Smooth muscle cell (in vitro differentiated cells): ENCODE measurements at regions not wholly inside any gene's neighbourhood (a gene's known extent, or its start where the extent isn't known, plus 50 kb on each side); places are given as distances from the start of the nearest gene placed in this dataset.
"Not testable (repeated sequence)": the region's sequence is repeated elsewhere in the genome, so short reads cannot be mapped to it uniquely, and the experiment has no call there.

Source experiments
- DNase-seq: peaks from one replicate; lab custom pipeline; 2025; ENCODE audit not compliant: unreplicated experiment; lab: John Stamatoyannopoulos, UW
- H2AFZ ChIP-seq: fragments of 200-600 bp; sonication (generic); 2 replicates; pipeline ENCODE4 v1.6.0; 2016; ENCODE audit warnings: antibody characterized with exemption, low read depth, mild to moderate bottlenecking
- H3F3A ChIP-seq: fragments of 200-600 bp; sonication (generic); 2 replicates; pipeline ENCODE4 v1.6.0; 2017; ENCODE audit warnings: antibody characterized with exemption, low read depth
- H3K27ac ChIP-seq: fragments of 200-600 bp; sonication (generic); 2 replicates; pipeline ENCODE4 v1.5.1; 2016; ENCODE audit warnings: low read depth, mild to moderate bottlenecking
- H3K27me3 ChIP-seq: fragments of 200-600 bp; sonication (generic); 2 replicates; pipeline ENCODE4 v1.6.1; 2016; ENCODE audit warnings: low read depth, mild to moderate bottlenecking
- H3K36me3 ChIP-seq: fragments of 200-600 bp; sonication (generic); 2 replicates; pipeline ENCODE4 v1.5.1; 2016; ENCODE audit warnings: low read depth
- H3K4me1 ChIP-seq: fragments of 200-600 bp; sonication (generic); 2 replicates; pipeline ENCODE4 v1.5.1; 2016; ENCODE audit warnings: low read depth
- H3K4me2 ChIP-seq: fragments of 200-600 bp; sonication (generic); 2 replicates; pipeline ENCODE4 v1.6.0; 2016; ENCODE audit warnings: mild to moderate bottlenecking
- H3K4me3 ChIP-seq: fragments of 200-600 bp; sonication (generic); 2 replicates; pipeline ENCODE4 v1.5.1; 2016; ENCODE audit warnings: mild to moderate bottlenecking
- H3K79me2 ChIP-seq: fragments of 200-600 bp; sonication (generic); 2 replicates; pipeline ENCODE4 v1.6.0; 2016; ENCODE audit warnings: low read depth, mild to moderate bottlenecking
- H3K9ac ChIP-seq: fragments of 200-600 bp; sonication (generic); 2 replicates; pipeline ENCODE4 v1.6.0; 2016; ENCODE audit warnings: low read depth
- H3K9me3 ChIP-seq: fragments of 200-600 bp; sonication (generic); replicated peaks from 2 replicates; pipeline ENCODE4 v1.5.1; 2016; ENCODE audit warnings: low read depth
- H4K20me1 ChIP-seq: fragments of 200-600 bp; sonication (generic); 2 replicates; pipeline ENCODE4 v1.6.0; 2016; ENCODE audit warnings: low read depth
- WGBS: methylation state at CpG from one replicate; pipeline ENCODE4 v1.1.7; 2016; ENCODE audit warnings: low lambda C conversion rate; 5-methylcytosine and 5-hydroxymethylcytosine counted together
- TF ChIP-seq, protein P1 (sequence below): fragments of 200-600 bp; sonication (generic); IDR thresholded peaks from 2 replicates; pipeline ENCODE4 v1.5.1; 2017; ENCODE audit warnings: borderline replicate concordance, mild to moderate bottlenecking, antibody characterized with exemption; ENCODE audit not compliant: insufficient read depth, poor library complexity, severe bottlenecking

DNA sequence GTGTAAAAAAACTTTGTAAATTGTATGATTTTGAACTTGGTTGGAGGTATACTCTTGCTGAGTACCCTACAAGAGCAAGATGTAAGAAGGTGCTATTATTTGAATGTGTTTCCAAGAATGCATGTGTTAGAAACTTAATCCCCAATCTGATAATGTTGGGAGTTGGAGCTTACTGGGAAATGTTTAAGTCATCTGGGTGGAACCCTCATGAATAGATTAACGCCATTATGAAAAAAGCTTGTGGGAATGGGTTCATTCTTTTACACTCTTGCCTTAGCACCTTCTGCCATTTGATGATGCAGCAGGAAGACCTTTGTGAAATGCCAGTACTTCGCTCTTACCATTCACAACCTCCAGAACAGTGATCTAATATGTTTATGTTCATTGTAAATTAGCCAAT is 498.3 kb downstream of the TMEM135 start:
- H3K27me3 ChIP-seq: no peaks in the 10 kb centered on the region
- TF ChIP-seq, protein P1, sequence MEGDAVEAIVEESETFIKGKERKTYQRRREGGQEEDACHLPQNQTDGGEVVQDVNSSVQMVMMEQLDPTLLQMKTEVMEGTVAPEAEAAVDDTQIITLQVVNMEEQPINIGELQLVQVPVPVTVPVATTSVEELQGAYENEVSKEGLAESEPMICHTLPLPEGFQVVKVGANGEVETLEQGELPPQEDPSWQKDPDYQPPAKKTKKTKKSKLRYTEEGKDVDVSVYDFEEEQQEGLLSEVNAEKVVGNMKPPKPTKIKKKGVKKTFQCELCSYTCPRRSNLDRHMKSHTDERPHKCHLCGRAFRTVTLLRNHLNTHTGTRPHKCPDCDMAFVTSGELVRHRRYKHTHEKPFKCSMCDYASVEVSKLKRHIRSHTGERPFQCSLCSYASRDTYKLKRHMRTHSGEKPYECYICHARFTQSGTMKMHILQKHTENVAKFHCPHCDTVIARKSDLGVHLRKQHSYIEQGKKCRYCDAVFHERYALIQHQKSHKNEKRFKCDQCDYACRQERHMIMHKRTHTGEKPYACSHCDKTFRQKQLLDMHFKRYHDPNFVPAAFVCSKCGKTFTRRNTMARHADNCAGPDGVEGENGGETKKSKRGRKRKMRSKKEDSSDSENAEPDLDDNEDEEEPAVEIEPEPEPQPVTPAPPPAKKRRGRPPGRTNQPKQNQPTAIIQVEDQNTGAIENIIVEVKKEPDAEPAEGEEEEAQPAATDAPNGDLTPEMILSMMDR: no peak
- no peaks in the 10 kb centered on the region for H3K36me3 ChIP-seq
- no peaks in the 10 kb centered on the region for H3K79me2 ChIP-seq
- no peak overlapping the region for H2AFZ ChIP-seq
- no peak overlapping the region for H3K27ac ChIP-seq
- no peak overlapping the region for H3K4me3 ChIP-seq
- WGBS: 94% methylated on average over 2 of the region's 2 CpGs
- H3K4me2 ChIP-seq: no peak overlapping the region
- H4K20me1 ChIP-seq: no peaks in the 10 kb centered on the region
- H3K9ac ChIP-seq: no peak overlapping the region
- no peak for DNase-seq
- H3F3A ChIP-seq: no peaks in the 10 kb centered on the region
- no peaks in the 10 kb centered on the region for H3K4me1 ChIP-seq
- no peaks in the 10 kb centered on the region for H3K9me3 ChIP-seq

- H3K4me1 ChIP-seq: no peaks in the 10 kb centered on the region
- H3K4me2 ChIP-seq: no peak overlapping the region
- TF ChIP-seq, protein P1: no peak
- H3K27me3 ChIP-seq: no peaks in the 10 kb centered on the region
- DNase-seq: no peak
- H4K20me1 ChIP-seq: no peaks in the 10 kb centered on the region
- no peaks in the 10 kb centered on the region for H3K79me2 ChIP-seq
- H2AFZ ChIP-seq: no peak overlapping the region
- no peak overlapping the region for H3K4me3 ChIP-seq
- H3K36me3 ChIP-seq: no peaks in the 10 kb centered on the region
- no peaks in the 10 kb centered on the region for H3K9me3 ChIP-seq
- no peak overlapping the region for H3K27ac ChIP-seq
- H3F3A ChIP-seq: no peaks in the 10 kb centered on the region
- H3K9ac ChIP-seq: no peak overlapping the region
- WGBS: 93% methylated on average over 4 of the region's 4 CpGs
These were observed 497.8 kb downstream of the TMEM135 start for GRCh38 chr11:87535513-87535912.

DNA sequence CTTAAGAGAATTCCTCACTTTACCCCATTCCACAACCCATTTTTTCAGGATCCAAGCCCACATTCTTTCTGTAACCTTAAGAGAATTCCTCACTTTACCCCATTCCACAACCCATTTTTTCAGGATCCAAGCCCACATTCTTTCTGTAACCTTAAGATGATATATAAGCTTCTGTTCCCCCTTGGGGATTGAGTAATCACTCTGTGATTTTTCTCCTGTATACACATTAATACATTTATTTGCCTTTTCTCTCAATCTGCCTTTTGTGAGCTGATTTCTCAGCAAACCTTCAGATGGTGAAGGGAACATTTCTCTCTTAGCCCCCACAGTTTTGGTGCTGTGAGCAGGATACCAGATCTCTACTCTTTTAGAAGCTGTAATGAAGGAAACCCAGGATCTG is 494.1 kb downstream of the TMEM135 start:
- not testable (repeated sequence) for DNase-seq, H3K4me1 ChIP-seq

DNA sequence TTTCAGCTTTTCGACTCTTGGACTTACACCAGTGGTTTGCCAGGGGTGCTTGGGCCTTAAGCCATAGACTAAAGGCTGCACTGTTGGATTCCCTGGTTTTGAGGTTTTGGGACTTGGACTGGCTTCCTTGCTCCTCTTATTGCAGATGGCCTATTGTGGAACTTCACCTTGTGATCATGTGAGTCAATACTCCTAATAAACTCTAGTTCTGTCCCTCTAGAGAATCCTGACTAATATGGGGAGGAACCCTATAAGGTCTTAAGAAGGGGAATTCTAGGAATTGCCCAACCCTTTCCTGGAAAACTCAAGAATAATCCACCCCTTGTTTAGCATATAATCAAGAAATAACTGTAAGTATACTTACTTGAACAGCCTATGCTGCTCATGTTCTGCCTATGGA is 491.8 kb downstream of the TMEM135 start:
- H3K9ac ChIP-seq: no peak overlapping the region
- no peaks in the 10 kb centered on the region for H3K79me2 ChIP-seq
- no peaks in the 10 kb centered on the region for H3K27me3 ChIP-seq
- H3K9me3 ChIP-seq: no peaks in the 10 kb centered on the region
- no peak overlapping the region for H3K4me3 ChIP-seq
- 83% methylated on average over 1 of the region's 1 CpG for WGBS
- no peaks in the 10 kb centered on the region for H3K4me1 ChIP-seq
- no peaks in the 10 kb centered on the region for H3F3A ChIP-seq
- TF ChIP-seq, protein P1: no peak
- no peak overlapping the region for H2AFZ ChIP-seq
- no peak overlapping the region for H3K27ac ChIP-seq
- H3K36me3 ChIP-seq: no peaks in the 10 kb centered on the region
- no peaks in the 10 kb centered on the region for H4K20me1 ChIP-seq
- no peak for DNase-seq
- H3K4me2 ChIP-seq: no peak overlapping the region

More for the DNA sequence above, 494.1 kb downstream of the TMEM135 start:
- H3K9me3 ChIP-seq, H3K4me2 ChIP-seq, H3F3A ChIP-seq, H3K9ac ChIP-seq, H3K4me3 ChIP-seq, H3K36me3 ChIP-seq, H2AFZ ChIP-seq, H3K27me3 ChIP-seq, H3K27ac ChIP-seq, H3K79me2 ChIP-seq, H4K20me1 ChIP-seq: not testable (repeated sequence)
